ENCODE measurements at regions not wholly inside any gene's neighbourhood (a gene's known extent, or its start where the extent isn't known, plus 50 kb on each side); places are given as distances from the start of the nearest gene placed in this dataset.

GRCh38 chr20:6831461-6831860 is 64.0 kb downstream of the BMP2 start:
- no peak overlapping the region for H3K4me3 ChIP-seq (ENCODE audit: low read depth, low read length)
- no peak for DNase-seq (ENCODE audit: low read depth)
- TF ChIP-seq CTCF (IDR thresholded peaks at IDR 0.05; ENCODE audit: low read depth, low read length, missing control alignments), result no peak

DNA sequence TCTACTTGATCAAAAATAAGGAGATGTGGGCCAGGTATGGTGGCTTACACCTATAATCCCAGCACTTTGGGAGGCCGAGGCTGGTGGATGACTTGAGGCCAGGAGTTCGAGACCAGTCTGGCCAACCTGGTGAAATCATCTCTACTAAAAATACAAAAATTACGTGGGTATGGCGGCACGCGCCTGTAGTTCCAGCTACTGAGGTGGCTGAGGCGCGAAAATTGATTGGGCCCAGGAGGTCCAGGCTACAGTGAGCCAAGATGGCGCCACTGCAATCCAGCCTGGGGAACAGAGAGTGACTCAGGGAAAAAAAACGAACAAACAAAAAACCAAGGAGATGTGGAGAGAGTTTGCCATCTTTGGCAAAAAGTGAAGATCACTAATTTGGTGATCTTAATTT is 65.3 kb downstream of the BMP2 start:
- DNase-seq (ENCODE audit: low read depth), result no peak
- no peak for TF ChIP-seq CTCF (IDR thresholded peaks at IDR 0.05; ENCODE audit: low read depth, low read length, missing control alignments)
- H3K4me3 ChIP-seq (ENCODE audit: low read depth, low read length), result no peak overlapping the region

DNA sequence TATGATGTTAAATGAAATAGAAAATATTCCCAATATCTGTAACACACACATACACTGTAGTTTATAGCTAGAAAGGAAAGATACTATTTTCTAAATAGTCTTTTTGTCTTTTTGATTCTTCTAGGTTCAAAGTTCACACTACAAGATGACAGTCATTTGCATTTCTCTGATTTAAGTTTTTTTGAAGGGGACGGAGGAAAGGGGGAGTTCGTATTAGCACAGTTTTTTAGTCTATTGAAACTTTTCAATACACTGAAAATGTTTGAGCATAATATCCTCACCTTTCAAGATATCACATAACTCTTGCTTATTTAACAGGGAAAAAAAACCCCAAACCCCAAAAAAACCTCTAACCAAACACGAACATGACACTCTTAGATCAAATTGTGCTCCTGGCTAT is 68.1 kb downstream of the BMP2 start:
- H3K4me3 ChIP-seq (ENCODE audit: low read depth, low read length), result no peak overlapping the region
- DNase-seq (ENCODE audit: low read depth), result no peak
- no peak for TF ChIP-seq CTCF (IDR thresholded peaks at IDR 0.05; ENCODE audit: low read depth, low read length, missing control alignments)

- no peak for TF ChIP-seq CTCF (IDR thresholded peaks at IDR 0.05; ENCODE audit: low read depth, low read length, missing control alignments)
- DNase-seq (ENCODE audit: low read depth), result no peak
Measured at GRCh38 chr20:6836821-6837374, 69.4 kb downstream of the BMP2 start.

GRCh38 chr20:6837730-6838129 is 70.2 kb downstream of the BMP2 start:
- TF ChIP-seq CTCF (IDR thresholded peaks at IDR 0.05; ENCODE audit: low read depth, low read length, missing control alignments), result no peak
- no peak for DNase-seq (ENCODE audit: low read depth)
- no peak overlapping the region for H3K4me3 ChIP-seq (ENCODE audit: low read depth, low read length)

More at GRCh38 chr20:6836821-6837374, 69.4 kb downstream of the BMP2 start:
- H3K4me3 ChIP-seq (ENCODE audit: low read depth, low read length), result no peak overlapping the region

DNA sequence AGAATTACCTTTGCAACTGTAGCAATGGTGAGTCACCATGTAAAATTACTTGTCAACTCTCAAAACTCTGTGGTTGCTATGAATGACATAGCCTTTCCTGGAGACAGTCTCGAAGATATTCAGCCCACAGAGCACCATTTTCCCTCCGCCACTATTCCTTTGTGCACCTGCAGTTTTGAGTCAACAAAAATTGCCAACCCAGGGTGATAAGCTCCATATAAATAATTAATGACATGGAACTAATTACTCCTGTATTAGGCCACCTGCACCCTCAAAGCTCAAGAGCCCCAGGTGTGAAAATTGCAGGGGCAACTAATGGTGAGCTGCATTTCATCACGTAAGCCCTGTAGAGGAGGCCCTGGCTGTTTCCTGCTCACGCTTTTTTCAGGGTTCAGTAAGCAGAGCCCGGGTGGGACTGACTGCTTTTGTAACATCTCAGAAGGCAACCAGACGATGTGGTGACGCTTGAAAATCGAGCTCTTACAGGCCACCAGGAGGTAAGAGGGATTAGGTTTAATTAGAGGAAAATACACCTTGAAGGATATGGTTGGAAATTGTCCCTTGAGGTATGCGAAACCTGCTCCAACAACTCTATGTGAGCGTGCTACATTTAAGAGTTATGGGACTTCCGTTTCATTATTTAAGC is 70.8 kb downstream of the BMP2 start:
- no peak for DNase-seq (ENCODE audit: low read depth)
- no peak for TF ChIP-seq CTCF (IDR thresholded peaks at IDR 0.05; ENCODE audit: low read depth, low read length, missing control alignments)

DNA sequence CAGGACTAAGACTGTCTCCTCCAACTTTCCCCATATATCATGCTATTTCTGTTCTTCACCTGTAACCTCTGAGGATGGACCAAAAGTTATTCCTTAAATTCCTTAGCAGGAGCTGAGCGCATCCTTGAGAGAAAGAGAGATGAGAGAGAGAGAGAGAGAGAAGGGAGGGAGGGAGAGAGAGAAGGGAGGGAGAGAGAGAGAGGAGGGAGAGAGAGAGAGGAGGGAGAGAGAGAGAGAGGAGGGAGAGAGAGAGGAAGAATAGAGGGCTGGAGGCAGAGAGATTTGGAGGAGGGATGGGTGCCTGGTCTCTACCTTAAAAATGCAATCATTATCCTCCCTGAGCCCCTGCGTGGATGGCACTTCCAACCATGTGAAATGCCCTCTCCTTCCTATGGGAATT is 73.6 kb downstream of the BMP2 start:
- TF ChIP-seq CTCF (IDR thresholded peaks at IDR 0.05; ENCODE audit: low read depth, low read length, missing control alignments), result no peak
- no peak for DNase-seq (ENCODE audit: low read depth)
- no peak overlapping the region for H3K4me3 ChIP-seq (ENCODE audit: low read depth, low read length)

More for the DNA sequence above, 70.8 kb downstream of the BMP2 start:
- H3K4me3 ChIP-seq (ENCODE audit: low read depth, low read length), result no peak overlapping the region
